MM.1S (cell line): ENCODE measurements at regions not wholly inside any gene's neighbourhood (a gene's known extent, or its start where the extent isn't known, plus 50 kb on each side); places are given as distances from the start of the nearest gene placed in this dataset.

Experiments used
- DNase-seq: peaks from one replicate; pipeline ENCODE4 v3.0.0-alpha.2; 2015
- H2AFZ ChIP-seq: fragments of 300-600 bp; sonication (generic); 2 replicates; pipeline ENCODE4 v1.6.0; 2016; ENCODE audit warnings: antibody characterized with exemption, low read length
- H3F3A ChIP-seq: fragments of 300-600 bp; sonication (generic); 2 replicates; pipeline ENCODE4 v1.6.1; 2016; ENCODE audit warnings: mild to moderate bottlenecking, antibody characterized with exemption, low read length, moderate library complexity, mixed read lengths; ENCODE audit not compliant: insufficient read depth
- H3K27ac ChIP-seq: fragments of 300-600 bp; sonication (generic); 2 replicates; pipeline ENCODE4 v1.5.1; 2016; ENCODE audit warnings: mild to moderate bottlenecking, low read length
- H3K27me3 ChIP-seq: fragments of 300-600 bp; sonication (generic); replicated peaks from 2 replicates; pipeline ENCODE4 v1.6.0; 2016; ENCODE audit warnings: low read length; ENCODE audit not compliant: insufficient read depth
- H3K36me3 ChIP-seq: fragments of 300-600 bp; sonication (generic); replicated peaks from 2 replicates; pipeline ENCODE4 v1.6.1; 2016; ENCODE audit warnings: mild to moderate bottlenecking, low read length, mixed read lengths; ENCODE audit not compliant: insufficient read depth
- H3K4me1 ChIP-seq: fragments of 300-600 bp; sonication (generic); 2 replicates; pipeline ENCODE4 v1.6.1; 2016; ENCODE audit warnings: low read length, mixed read lengths
- H3K4me2 ChIP-seq: fragments of 300-600 bp; sonication (generic); 2 replicates; pipeline ENCODE4 v1.6.0; 2016; ENCODE audit warnings: low read depth, low read length
- H3K4me3 ChIP-seq: fragments of 300-600 bp; sonication (generic); 2 replicates; pipeline ENCODE4 v1.5.1; 2016; ENCODE audit warnings: low read length, mixed read lengths
- H3K79me2 ChIP-seq: fragments of 300-600 bp; sonication (generic); 2 replicates; pipeline ENCODE4 v1.6.1; 2016; ENCODE audit warnings: mixed run types, low read length, mixed read lengths
- H3K9ac ChIP-seq: fragments of 300-600 bp; sonication (generic); 2 replicates; pipeline ENCODE4 v1.6.1; 2016; ENCODE audit warnings: low read length, mixed read lengths
- H3K9me2 ChIP-seq: fragments of 300-600 bp; sonication (generic); replicated peaks from 2 replicates; pipeline ENCODE4 v1.6.1; 2016; ENCODE audit warnings: mild to moderate bottlenecking, low read length, mixed read lengths; ENCODE audit not compliant: insufficient read depth
- H3K9me3 ChIP-seq: fragments of 300-600 bp; sonication (generic); replicated peaks from 2 replicates; pipeline ENCODE4 v1.6.1; 2016; ENCODE audit warnings: mild to moderate bottlenecking, low read length, mixed read lengths; ENCODE audit not compliant: insufficient read depth
- H4K20me1 ChIP-seq: fragments of 300-600 bp; sonication (generic); 2 replicates; pipeline ENCODE4 v1.6.1; 2016; ENCODE audit warnings: mild to moderate bottlenecking, low read length, moderate library complexity, mixed read lengths; ENCODE audit not compliant: insufficient read depth
- CTCF ChIP-seq: fragments of 300-600 bp; sonication (generic); IDR thresholded peaks from 2 replicates; pipeline ENCODE4 v1.5.1; 2016; ENCODE audit warnings: antibody characterized with exemption, low read length, mixed read lengths
- EZH2 ChIP-seq: fragments of 300-600 bp; sonication (generic); optimal IDR thresholded peaks from 2 replicates; pipeline ENCODE3; 2017; ENCODE audit warnings: low read depth, mild to moderate bottlenecking, antibody characterized with exemption, low read length, mixed read lengths
- EZH2phosphoT487 ChIP-seq: fragments of 300-600 bp; sonication (generic); IDR thresholded peaks from 2 replicates; pipeline ENCODE4 v1.6.1; 2018; ENCODE audit warnings: antibody characterized with exemption, low read length

DNA sequence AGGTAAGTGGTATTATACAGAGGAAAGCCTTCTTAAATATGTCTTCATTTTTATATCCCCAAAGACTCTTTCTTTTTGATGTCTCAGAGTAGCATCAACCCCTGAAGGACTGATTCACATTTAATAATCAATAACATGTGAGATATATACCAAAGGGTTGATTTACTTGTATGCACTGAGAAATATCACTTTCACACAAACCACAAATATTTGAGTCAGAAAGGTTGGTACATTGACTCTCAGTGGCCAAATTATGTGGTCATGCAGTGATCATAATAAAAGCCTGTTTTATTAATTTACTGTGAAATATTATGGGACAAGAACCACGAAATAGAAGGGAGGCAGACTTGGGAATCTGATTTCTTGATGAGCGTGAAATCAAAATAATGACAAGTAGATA is 329.0 kb downstream of the GBE1 start:
- TF ChIP-seq EZH2 (no peak), EZH2phosphoT487 (no peak), CTCF (no peak)
- Histone ChIP-seq H3K9ac (no peak overlapping the region), H3K27ac (no peak overlapping the region), H4K20me1 (no peaks in the 10 kb centered on the region), H3K9me2 (no peaks in the 10 kb centered on the region), H3K36me3 (no peaks in the 10 kb centered on the region), H3K27me3 (no peaks in the 10 kb centered on the region), H3K4me1 (no peaks in the 10 kb centered on the region), H3K4me2 (no peak overlapping the region), H3K9me3 (no peaks in the 10 kb centered on the region), H2AFZ (no peak overlapping the region), H3K79me2 (no peaks in the 10 kb centered on the region), H3F3A (no peaks in the 10 kb centered on the region), H3K4me3 (no peak overlapping the region)
- DNase-seq, result no peak

DNA sequence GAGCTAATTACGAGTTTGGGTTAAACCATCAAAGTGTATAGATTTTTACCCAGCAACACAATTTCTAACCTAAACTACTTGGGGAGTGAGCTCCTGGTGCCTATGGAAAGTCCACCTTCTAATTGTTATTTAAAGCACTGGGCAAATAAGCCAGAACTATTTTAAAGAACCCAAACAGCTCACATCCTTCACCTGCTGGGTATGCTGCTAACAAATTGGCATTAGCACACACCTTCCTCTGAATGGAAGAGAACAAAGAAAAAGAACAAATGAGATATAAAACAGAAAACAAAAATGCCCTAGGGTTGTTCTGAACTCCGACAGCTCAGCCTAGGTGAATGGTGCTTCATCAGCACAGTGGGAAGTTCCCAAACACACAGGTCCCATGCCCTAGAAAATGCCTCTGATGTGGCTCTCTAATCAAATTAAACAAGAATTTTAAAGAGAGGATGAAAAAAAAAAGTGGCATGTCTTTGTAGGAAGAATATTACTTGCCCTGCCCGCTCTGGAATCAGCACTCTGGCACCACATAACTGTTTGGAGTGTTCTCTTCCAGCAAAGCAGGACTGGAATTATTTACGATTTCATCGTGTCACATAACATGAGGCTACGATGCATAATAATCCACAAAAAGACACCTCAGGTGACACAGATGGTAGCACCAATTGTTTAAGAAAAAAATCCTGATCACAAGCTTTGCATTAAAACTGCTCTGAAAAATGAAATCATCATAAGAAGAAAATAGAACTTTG is 334.4 kb downstream of the GBE1 start:
- Histone ChIP-seq H3K4me2 (no peak overlapping the region), H3K79me2 (no peaks in the 10 kb centered on the region), H2AFZ (no peak overlapping the region), H3K4me1 (no peaks in the 10 kb centered on the region), H3F3A (no peaks in the 10 kb centered on the region), H3K9me2 (no peaks in the 10 kb centered on the region), H3K4me3 (no peak overlapping the region), H3K9ac (no peak overlapping the region), H4K20me1 (no peaks in the 10 kb centered on the region), H3K36me3 (no peaks in the 10 kb centered on the region), H3K27ac (no peak overlapping the region), H3K9me3 (no peaks in the 10 kb centered on the region), H3K27me3 (no peaks in the 10 kb centered on the region)
- TF ChIP-seq CTCF, result no peak
- TF ChIP-seq EZH2, result no peak
- TF ChIP-seq EZH2phosphoT487, result no peak
- no peak for DNase-seq

- Histone ChIP-seq H3K9me2 (no peaks in the 10 kb centered on the region), H3K4me2 (no peak overlapping the region), H3K9ac (no peak overlapping the region), H3K79me2 (no peaks in the 10 kb centered on the region), H3K27ac (no peak overlapping the region), H3K36me3 (no peaks in the 10 kb centered on the region), H3K27me3 (no peaks in the 10 kb centered on the region), H3K9me3 (no peaks in the 10 kb centered on the region), H3F3A (no peaks in the 10 kb centered on the region), H3K4me3 (no peak overlapping the region), H4K20me1 (no peaks in the 10 kb centered on the region), H3K4me1 (no peaks in the 10 kb centered on the region), H2AFZ (no peak overlapping the region)
- DNase-seq, result no peak
- TF ChIP-seq EZH2 (no peak), CTCF (no peak), EZH2phosphoT487 (no peak)
Observed at GRCh38 chr3:81425198-81425868, 336.1 kb downstream of the GBE1 start.
